SU-DHL-6 (cell line): ENCODE measurements at regions not wholly inside any gene's neighbourhood (a gene's known extent, or its start where the extent isn't known, plus 50 kb on each side); places are given as distances from the start of the nearest gene placed in this dataset.

Source experiments
- CTCF ChIP-seq: fragments of 200-600 bp; sonication (generic); IDR thresholded peaks from one replicate; pipeline ENCODE4 v1.5.1; 2017; ENCODE audit warnings: antibody characterized with exemption, mild to moderate bottlenecking, low read length, moderate library complexity; ENCODE audit not compliant: insufficient read depth, poor library complexity, severe bottlenecking
- EZH2phosphoT487 ChIP-seq: fragments of 200-600 bp; sonication (generic), shearing (Covaris generic); conservative IDR thresholded peaks from 2 replicates; pipeline ENCODE4 v1.6.1; 2018; ENCODE audit warnings: mild to moderate bottlenecking, antibody characterized with exemption, low read length, moderate library complexity, mixed read lengths

GRCh38 chr10:57955076-57955475, 312.6 kb downstream of the IPMK start:
- TF ChIP-seq CTCF (no peak), EZH2phosphoT487 (no peak)
